Fibroblast of skin of scalp (primary cell): ENCODE measurements at regions not wholly inside any gene's neighbourhood (a gene's known extent, or its start where the extent isn't known, plus 50 kb on each side); places are given as distances from the start of the nearest gene placed in this dataset.

Experiments used
- DNase-seq: peaks from one replicate; pipeline ENCODE4 v3.0.0-alpha.2; 2013

DNA sequence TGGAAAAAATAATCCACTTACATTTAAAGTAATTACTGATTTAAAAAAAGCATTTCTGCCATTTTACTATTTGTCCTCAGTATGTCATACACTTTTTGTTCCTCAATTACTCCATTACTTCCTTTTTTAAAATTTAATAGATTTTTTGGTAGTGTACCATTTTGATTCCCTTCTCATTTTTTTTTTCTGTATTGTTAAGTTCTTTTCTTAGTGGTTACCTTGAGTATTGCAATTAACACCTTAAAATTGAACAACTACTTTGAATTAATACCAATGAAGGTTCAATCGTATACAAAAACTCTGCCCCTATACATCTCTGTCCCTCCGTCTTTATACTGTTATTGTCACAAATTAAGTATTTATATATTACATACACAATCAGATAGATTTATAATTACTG lies 240.6 kb upstream of the LMCD1 start:
- no peak for DNase-seq

- DNase-seq, result peak; percentile 58
These were observed 234.9 kb upstream of the LMCD1 start for GRCh38 chr3:8266730-8267131.

DNA sequence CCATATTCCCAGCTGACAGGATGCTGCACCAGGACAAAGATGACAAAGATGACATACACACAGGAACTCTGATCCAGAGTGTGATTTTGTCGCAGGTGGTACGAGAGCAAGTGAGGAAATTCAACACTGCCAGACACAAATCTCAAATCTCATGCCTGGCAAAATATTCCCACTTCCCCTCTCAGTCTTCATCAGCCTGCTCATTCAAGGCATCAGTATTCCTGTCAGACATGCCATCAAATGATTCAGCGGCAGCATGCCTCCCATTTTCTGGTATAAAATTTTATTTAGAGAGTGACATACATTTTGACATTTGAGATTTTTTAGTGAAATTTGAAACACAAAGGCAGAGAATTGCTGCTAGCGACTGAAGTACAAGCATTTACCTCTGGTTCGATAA lies 228.1 kb upstream of the LMCD1 start:
- no peak for DNase-seq

GRCh38 chr3:8276056-8276455 lies 225.6 kb upstream of the LMCD1 start:
- DNase-seq, result no peak

DNA sequence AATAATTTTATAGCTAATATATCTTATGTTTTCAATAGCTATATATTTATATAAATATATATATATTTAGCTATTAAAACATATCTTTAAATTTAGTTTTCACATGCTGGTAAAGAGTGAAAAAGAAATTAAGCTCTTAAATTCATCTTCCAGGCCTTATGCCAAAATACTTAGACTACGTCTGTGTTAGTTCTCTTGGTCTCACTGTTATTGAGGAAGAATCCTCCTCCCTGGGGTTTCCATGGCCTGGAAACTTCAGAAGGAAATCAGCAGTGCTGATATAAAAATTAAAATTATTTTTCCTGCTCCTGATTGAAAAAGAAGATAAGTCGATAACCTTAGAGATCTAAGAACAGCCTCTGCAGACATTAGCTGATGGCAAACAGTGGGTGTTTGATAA lies 225.1 kb upstream of the LMCD1 start:
- DNase-seq, result no peak

GRCh38 chr3:8278448-8278847 lies 223.2 kb upstream of the LMCD1 start:
- no peak for DNase-seq

GRCh38 chr3:8279476-8279875 lies 222.1 kb upstream of the LMCD1 start:
- no peak for DNase-seq

GRCh38 chr3:8279886-8280550 lies 221.6 kb upstream of the LMCD1 start:
- no peak for DNase-seq

DNA sequence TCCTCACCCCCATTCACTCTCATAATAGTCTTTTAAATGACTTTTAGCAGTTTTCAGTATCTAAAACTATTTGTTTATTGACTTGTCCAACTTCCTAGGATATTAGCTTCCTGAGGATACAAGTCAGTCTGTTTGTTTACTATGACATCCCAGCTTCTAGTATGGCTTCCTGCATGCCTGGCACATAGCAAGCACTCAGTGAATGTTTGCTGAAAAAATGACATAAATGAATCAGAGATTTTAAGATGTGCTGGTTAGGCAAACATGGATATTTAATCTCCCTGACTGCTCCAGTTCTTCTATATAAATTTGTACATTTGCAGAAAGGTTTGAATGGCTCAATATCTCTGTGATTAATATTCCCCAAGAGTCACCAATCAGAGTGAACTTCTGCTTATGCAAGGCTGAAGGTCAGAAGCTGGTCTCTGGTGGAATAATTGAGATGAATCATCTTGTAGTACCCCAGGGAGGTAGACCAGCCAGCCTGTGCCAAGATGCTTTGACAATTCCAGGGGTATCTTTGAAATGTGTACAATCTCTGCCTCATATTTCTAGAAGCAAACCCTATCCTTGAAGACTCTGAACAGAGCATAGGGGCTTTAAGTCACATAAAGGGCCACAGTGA lies 219.0 kb upstream of the LMCD1 start:
- peak; percentile 10 for DNase-seq

DNA sequence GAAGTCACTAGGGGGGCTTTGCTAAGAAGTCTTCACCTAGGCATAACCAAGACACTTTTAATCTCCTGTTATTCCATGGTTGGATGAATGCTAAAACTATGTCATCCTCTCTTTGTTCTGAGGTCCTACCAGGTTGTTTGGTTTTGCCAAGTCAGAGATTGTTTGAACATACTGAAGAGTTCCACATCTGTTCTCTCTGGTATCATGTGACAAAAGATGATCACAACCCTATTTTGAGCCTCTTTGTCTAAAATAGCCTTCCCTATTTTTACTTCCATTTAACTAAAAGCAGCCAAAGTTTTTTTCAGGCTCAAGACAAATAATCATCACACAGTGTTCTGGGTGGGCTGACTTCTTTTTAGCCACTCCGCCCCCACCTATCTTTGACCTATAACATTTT lies 218.4 kb upstream of the LMCD1 start:
- no peak for DNase-seq

DNA sequence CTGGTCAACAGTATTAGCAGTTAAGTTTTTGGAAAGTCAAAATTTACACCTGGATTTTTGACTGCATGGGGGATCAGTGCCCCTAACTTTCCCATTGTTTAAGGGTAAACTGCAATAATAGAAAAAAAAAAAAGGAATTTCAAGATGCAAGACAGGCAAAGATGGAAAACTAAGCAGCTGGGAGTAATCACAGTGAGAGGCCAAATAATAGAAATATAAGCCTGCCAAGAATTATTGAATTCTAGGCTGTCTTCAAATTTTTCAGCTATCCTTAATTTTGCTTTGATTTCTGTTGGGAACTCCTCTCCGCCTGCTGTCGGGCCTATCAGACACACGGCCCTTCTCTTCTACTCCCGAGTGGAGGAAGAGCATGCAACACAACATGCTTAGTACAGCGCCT lies 215.5 kb upstream of the LMCD1 start:
- no peak for DNase-seq

- no peak for DNase-seq
These were observed 214.9 kb upstream of the LMCD1 start for GRCh38 chr3:8286749-8287148.

DNA sequence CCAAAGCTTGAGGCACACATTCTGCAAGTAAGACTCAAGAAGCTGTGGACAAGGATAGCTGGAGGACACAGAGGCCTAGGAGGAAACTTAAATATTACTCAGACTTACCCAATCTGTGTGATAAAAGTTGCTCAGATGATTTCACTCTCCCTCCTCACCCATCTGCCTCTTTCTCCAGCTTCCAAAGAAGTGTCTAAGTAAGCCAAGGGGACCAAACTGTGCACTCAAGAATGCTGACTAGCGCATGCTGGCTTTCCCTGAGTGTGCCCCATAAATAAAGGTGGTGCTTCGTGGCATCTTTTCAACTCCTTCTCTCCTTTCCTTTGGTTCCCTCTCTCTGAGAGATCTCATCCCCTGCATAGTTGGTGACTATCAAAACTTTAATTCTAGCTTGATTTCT lies 211.0 kb upstream of the LMCD1 start:
- no peak for DNase-seq

DNA sequence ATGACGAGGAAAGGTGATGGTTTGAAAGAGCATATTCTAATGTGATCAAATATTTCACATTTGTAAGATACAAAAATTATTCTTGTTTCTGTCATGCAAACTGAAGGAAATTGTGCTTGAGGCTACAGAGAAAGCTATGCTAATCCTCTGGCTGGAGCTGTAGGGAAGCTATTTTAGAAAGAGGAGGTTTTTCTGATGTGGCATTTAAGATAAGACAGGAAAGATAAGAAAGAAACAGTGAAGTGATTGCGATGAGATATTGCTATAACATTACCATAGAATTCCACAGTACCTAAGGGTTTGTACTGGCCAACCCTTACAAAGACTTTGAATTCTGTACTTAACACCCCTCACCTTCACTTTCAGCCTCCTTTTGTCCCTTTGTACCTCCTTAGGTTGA lies 205.2 kb upstream of the LMCD1 start:
- no peak for DNase-seq

- no peak for DNase-seq
These were observed 203.3 kb upstream of the LMCD1 start for GRCh38 chr3:8298021-8298954.

DNA sequence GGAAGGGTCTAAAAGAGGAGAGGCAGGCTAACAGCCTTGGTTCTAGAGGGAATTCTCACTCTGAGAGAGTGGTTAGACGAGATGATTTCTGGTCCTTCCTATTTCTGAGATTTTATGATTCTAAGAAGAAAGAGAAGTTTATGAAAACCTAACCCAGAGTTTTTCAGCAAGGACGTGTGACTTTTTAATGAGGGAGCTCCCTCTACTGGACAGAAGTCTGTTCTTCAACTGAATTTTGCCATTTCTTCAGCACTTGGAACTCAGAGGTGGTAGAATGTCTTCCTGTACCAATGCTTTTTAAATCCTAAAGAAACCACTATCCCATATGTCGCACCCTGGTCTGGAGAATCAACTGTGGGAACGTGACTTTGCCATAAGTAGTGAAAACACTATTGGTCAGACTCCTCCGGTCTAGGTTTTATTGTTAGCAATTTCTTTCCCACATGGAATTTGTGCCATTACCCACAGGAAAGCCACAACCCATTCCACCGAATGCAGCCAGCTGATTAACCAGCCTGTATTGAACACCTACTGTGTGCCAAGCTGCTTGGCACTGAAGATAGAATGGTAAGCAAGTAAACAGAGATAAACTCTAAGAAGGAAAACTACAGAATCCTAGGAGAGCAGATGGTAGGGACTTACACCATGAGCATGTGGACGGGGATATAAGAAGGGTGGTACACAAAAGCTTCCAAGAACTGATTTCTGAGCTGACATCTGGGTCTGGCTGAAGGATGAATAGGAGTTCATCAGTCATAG lies 199.5 kb upstream of the LMCD1 start:
- peak; percentile 68 for DNase-seq

DNA sequence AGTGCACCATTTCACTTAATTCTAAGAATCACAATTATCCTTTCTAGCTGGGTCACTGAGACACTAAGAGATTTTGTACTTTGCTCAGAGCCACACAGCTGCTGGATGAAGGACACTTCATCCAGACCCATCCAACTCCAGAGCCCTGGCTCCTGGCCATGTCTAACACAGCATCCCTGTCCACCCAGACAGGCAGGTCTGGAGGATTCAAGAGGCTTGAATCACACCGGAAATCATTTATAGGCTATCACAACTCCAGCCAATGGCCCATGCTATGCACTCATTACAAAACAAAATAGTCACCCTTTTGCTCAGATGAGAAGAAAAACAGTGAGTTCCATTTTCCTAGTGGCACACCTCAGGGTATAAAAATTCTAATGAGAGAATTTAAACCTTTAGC lies 198.2 kb upstream of the LMCD1 start:
- DNase-seq, result peak; percentile 8

DNA sequence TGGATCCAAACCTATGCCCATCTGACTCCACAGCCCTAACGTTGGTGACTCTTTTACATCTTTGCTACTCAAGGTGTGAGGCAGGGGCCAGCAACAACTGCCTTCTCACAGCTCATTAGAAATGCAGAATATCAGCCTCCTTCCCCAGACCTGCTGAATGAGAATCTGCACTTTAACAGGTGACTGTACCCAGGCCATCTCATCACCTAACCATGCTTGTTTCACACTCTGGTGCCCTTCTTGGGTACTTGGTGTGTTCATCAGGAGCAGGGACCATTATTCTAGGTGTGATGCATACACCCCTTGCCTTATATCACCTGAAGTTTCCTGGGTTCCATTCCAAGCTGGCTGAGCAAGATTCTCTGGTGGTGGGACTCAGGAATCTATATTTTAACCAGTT lies 196.3 kb upstream of the LMCD1 start:
- no peak for DNase-seq

GRCh38 chr3:8307545-8308110 lies 194.0 kb upstream of the LMCD1 start:
- no peak for DNase-seq

DNA sequence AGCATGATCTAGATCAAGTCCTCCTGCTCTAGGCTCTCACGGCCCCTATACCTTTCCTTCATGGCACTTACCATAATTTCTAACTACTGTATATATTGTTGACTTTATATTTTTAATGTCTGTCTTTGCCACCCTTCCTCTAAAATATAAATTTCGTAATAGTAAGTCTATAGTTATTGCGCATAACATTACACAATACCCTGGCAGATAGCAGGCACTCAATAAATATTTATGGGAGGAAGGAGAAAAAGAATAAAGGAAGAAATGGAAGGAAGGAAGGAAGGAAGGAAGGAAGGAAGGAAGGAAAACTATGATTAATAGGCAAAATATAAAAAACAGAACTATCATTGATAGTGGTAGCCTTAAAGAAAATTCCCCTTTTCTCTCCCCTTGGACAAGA lies 190.3 kb upstream of the LMCD1 start:
- DNase-seq, result no peak

DNA sequence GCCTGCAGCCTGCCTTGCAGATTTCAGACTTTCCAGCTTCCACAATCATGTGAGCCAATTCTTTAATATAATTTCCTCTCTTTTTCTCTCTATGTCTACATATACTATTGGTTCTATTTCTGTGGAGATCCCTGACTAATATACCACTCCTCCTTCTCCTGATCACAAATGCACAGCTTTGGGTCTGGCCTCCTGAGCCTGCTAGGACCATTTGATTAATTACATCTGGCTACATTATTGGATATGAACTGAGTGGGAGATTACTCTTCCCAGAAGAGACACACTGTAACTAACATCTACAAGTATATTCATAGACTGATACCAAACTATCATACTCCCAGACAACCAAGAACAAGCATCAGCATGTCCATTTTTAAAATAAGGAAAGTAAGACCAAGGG lies 188.9 kb upstream of the LMCD1 start:
- no peak for DNase-seq

DNA sequence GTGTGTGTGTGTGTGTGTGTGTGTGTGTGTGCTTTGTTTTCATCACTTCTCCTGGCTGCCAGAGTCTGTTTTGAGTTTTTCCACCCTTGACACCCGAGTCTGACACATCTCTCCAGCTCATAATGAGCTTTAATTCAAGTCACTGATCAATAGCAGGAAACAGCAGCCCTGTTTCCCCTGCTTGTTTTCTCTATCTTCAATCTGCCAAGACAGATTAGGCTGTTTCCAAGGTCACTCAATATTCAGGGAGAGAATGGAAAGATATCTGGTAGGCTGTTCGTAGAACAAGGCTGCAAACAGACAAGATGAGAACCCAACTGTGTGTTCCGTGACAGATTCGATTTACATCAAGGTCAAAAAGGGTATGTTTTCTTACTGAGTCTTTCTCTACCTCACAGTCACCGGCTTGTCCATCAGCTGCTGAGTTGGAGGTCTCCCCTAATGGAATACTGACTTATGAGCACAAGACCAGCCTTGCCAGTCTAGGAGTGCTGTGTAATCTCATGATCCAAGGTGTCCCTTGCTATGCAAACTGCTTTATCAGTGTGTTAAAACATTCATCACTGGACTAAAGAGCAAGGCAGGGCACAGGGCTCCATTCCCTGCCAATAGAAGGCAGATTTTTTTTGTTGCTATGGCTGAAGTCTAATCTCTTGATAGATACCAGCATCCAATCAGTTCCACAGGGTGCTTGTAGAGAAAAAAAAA lies 187.9 kb upstream of the LMCD1 start:
- no peak for DNase-seq
